SU-DHL-6 (cell line): ENCODE measurements at regions not wholly inside any gene's neighbourhood (a gene's known extent, or its start where the extent isn't known, plus 50 kb on each side); places are given as distances from the start of the nearest gene placed in this dataset.
"Not testable (repeated sequence)": the region's sequence is repeated elsewhere in the genome, so short reads cannot be mapped to it uniquely, and the experiment has no call there.

Experiments
- H2AFZ ChIP-seq: fragments of 200-600 bp; sonication (generic); 2 replicates; pipeline ENCODE4 v1.6.1; 2014; ENCODE audit warnings: low read depth, mild to moderate bottlenecking, moderate library complexity, mixed read lengths, antibody characterized with exemption, low read length; ENCODE audit not compliant: severe bottlenecking
- H3F3A ChIP-seq: fragments of 200-600 bp; shearing (Covaris generic); 2 replicates; pipeline ENCODE4 v1.6.0; 2016; ENCODE audit warnings: antibody characterized with exemption, mild to moderate bottlenecking; ENCODE audit not compliant: insufficient read depth
- H3K27ac ChIP-seq: fragments of 200-600 bp; sonication (generic); 2 replicates; pipeline ENCODE4 v1.5.1; 2016; ENCODE audit warnings: low read depth, mild to moderate bottlenecking, low read length, moderate library complexity, mixed read lengths
- H3K27me3 ChIP-seq: fragments of 200-600 bp; sonication (generic), shearing (Covaris generic); 2 replicates; pipeline ENCODE4 v1.6.0; 2014; ENCODE audit warnings: mild to moderate bottlenecking, low read length
- H3K36me3 ChIP-seq: fragments of 200-600 bp; sonication (generic); 2 replicates; pipeline ENCODE4 v1.6.1; 2014; ENCODE audit warnings: mild to moderate bottlenecking, low read length, mixed read lengths
- H3K4me2 ChIP-seq: fragments of 300-600, 200-600 bp; shearing (Covaris generic), sonication (generic); 2 replicates; pipeline ENCODE4 v1.6.0; 2014; ENCODE audit warnings: low read length, low read depth, mild to moderate bottlenecking; ENCODE audit not compliant: poor library complexity, severe bottlenecking
- H3K4me3 ChIP-seq: fragments of 200-600 bp; sonication (generic); 2 replicates; pipeline ENCODE4 v1.5.1; 2014; ENCODE audit warnings: antibody characterized with exemption, low read length, mild to moderate bottlenecking, mixed read lengths; ENCODE audit not compliant: insufficient read depth, poor library complexity, severe bottlenecking
- H3K79me2 ChIP-seq: fragments of 200-600 bp; sonication (generic); 2 replicates; pipeline ENCODE4 v1.6.1; 2014; ENCODE audit warnings: mild to moderate bottlenecking, low read length, moderate library complexity; ENCODE audit not compliant: insufficient read depth
- H3K9ac ChIP-seq: fragments of 200-600 bp; sonication (generic); 2 replicates; pipeline ENCODE4 v1.7.0; 2014; ENCODE audit warnings: mild to moderate bottlenecking, low read length
- H3K9me2 ChIP-seq: fragments of 200-600 bp; sonication (generic); replicated peaks from 2 replicates; pipeline ENCODE4 v1.6.1; 2014; ENCODE audit warnings: low read length; ENCODE audit not compliant: insufficient read depth
- H3K9me3 ChIP-seq: fragments of 200-600 bp; sonication (generic); 2 replicates; pipeline ENCODE4 v1.6.1; 2014; ENCODE audit warnings: low read length, mixed read lengths; ENCODE audit not compliant: insufficient read depth
- H4K20me1 ChIP-seq: fragments of 200-600 bp; sonication (generic); 2 replicates; pipeline ENCODE4 v1.6.1; 2014; ENCODE audit warnings: low read depth, mild to moderate bottlenecking, antibody characterized with exemption, low read length, moderate library complexity, mixed read lengths
- EZH2phosphoT487 ChIP-seq: fragments of 200-600 bp; sonication (generic), shearing (Covaris generic); conservative IDR thresholded peaks from 2 replicates; pipeline ENCODE4 v1.6.1; 2018; ENCODE audit warnings: mild to moderate bottlenecking, antibody characterized with exemption, low read length, moderate library complexity, mixed read lengths
- TF ChIP-seq, protein P1 (sequence below): fragments of 200-600 bp; sonication (generic); IDR thresholded peaks from one replicate; pipeline ENCODE4 v1.5.1; 2017; ENCODE audit warnings: antibody characterized with exemption, mild to moderate bottlenecking, low read length, moderate library complexity; ENCODE audit not compliant: insufficient read depth, poor library complexity, severe bottlenecking

DNA sequence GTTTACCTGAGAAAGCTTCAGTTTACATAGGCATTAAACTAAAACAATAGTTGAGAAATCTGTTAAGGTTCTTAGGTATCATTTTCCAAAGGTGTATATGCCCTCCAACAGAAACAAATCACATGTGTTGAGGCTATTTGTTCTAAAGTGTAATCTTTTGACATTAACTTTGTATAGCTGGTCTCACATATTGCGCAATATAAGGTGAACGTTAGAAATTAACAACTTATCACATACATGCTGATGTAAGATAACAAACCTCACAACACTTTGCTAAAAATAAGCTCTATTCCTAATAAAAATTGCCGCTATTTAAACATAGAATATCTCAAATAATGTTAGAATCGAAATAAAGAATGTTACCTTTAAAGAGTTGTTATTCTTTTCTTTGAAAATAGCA is 340.6 kb downstream of the SRGAP2C start:
- H3K27ac ChIP-seq, result no peak overlapping the region
- H3F3A ChIP-seq, result 0 out of 2 replicates have a peak, but pooled peaks cover 3% of the 10 kb centered on the region
- no peaks in the 10 kb centered on the region for H4K20me1 ChIP-seq
- no peaks in the 10 kb centered on the region for H3K9me2 ChIP-seq
- H3K9ac ChIP-seq, result no peak overlapping the region
- H3K79me2 ChIP-seq, result no peaks in the 10 kb centered on the region
- H3K4me2 ChIP-seq, result no peak overlapping the region
- no peaks in the 10 kb centered on the region for H3K9me3 ChIP-seq
- no peaks in the 10 kb centered on the region for H3K27me3 ChIP-seq
- no peaks in the 10 kb centered on the region for H3K36me3 ChIP-seq
- H2AFZ ChIP-seq, result no peak overlapping the region
- H3K4me3 ChIP-seq, result no peak overlapping the region
- TF ChIP-seq EZH2phosphoT487, result no peak
- TF ChIP-seq, protein P1, sequence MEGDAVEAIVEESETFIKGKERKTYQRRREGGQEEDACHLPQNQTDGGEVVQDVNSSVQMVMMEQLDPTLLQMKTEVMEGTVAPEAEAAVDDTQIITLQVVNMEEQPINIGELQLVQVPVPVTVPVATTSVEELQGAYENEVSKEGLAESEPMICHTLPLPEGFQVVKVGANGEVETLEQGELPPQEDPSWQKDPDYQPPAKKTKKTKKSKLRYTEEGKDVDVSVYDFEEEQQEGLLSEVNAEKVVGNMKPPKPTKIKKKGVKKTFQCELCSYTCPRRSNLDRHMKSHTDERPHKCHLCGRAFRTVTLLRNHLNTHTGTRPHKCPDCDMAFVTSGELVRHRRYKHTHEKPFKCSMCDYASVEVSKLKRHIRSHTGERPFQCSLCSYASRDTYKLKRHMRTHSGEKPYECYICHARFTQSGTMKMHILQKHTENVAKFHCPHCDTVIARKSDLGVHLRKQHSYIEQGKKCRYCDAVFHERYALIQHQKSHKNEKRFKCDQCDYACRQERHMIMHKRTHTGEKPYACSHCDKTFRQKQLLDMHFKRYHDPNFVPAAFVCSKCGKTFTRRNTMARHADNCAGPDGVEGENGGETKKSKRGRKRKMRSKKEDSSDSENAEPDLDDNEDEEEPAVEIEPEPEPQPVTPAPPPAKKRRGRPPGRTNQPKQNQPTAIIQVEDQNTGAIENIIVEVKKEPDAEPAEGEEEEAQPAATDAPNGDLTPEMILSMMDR, result no peak

DNA sequence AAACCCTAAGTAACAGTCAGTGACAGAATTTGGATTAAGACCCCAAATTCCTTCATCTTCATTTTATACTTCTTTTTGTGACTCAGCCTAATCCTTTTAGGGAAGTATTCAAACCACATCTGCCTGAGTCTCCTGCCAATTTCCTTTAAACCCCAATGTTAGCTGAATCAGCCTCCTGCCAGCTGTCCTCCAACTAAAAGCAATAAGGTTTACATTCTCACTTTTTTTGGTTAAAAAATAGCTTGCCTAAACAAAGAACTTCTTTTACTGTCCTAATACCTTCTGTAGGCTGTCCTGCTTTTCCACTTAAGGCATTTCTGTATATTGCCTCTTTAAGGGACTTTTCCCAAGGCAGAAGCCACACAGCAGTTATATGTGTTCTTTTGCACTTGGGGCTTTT is 344.2 kb downstream of the SRGAP2C start:
- not testable (repeated sequence) for H3K9ac ChIP-seq, H3K27me3 ChIP-seq, H3K36me3 ChIP-seq, H3K79me2 ChIP-seq, H3K4me2 ChIP-seq, H2AFZ ChIP-seq, H3K9me2 ChIP-seq, H3K27ac ChIP-seq, H3K4me3 ChIP-seq, H3K9me3 ChIP-seq, H3F3A ChIP-seq, H4K20me1 ChIP-seq

DNA sequence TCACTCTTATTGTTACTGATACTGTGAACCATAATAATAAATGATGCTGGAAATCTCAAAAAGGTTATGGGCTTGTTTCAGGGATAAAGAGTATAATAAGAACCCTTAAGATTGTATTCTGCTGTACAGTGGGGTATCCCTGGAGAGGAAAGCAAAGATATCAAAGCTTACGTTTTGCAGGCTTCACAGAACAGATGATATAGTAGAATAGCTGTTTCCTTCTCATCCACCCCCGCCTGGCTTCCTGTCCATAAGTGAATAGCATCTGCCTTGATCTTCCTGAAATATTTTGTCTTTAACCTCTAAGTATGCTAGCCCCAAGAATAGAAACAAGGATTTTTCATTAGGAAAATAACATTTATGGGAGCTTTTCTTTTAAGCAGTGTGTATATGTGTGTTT is 345.3 kb downstream of the SRGAP2C start:
- H3K27me3 ChIP-seq, H3K36me3 ChIP-seq, H3K9me2 ChIP-seq, H3K4me2 ChIP-seq, H3K9me3 ChIP-seq, H3K4me3 ChIP-seq, H3K9ac ChIP-seq, H2AFZ ChIP-seq, H3K79me2 ChIP-seq, H4K20me1 ChIP-seq, H3K27ac ChIP-seq, H3F3A ChIP-seq: not testable (repeated sequence)

DNA sequence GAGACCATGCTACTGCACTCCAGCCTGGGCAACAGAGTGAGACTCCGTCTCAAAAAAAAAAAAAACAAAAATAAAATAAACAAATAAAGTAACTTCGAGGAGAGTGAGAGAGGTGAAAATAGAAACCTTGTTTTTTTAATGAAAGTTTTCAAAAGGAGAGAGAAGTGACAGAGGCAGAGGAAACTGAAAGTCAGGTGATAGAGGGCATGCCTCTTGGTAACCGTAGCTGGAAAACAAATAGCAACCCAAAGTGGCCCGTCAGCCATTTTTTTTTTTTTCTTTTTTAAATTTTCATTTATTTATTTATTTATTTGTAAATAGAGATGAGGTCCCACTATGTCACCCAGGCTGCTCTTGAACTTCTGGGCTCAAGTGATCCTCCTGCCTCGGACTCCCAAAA is 347.0 kb downstream of the SRGAP2C start:
- not testable (repeated sequence) for H3K4me2 ChIP-seq, H2AFZ ChIP-seq

DNA sequence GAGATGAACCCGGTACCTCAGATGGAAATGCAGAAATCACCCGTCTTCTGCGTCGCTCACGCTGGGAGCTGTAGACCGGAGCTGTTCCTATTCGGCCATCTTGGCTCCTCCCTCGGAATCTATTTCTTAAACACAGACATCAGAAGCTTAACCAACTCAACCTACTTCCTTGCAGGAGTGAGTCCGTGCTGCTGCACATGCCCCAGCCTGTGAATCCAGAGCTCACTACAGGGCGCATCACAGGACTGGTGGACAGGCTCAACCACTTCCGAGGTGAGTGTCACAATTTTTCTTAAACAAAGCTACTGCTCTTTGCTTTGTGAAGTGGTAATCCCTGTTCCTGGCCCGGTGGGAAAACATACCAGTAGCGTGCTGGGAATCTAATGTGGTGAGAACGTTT is 353.4 kb downstream of the SRGAP2C start:
- H2AFZ ChIP-seq, H3K4me2 ChIP-seq, H3F3A ChIP-seq, H3K27ac ChIP-seq, H4K20me1 ChIP-seq, H3K9me3 ChIP-seq, H3K9me2 ChIP-seq, H3K9ac ChIP-seq, H3K79me2 ChIP-seq, H3K27me3 ChIP-seq, H3K36me3 ChIP-seq, H3K4me3 ChIP-seq: not testable (repeated sequence)

More for the DNA sequence above, 347.0 kb downstream of the SRGAP2C start:
- H3K9me2 ChIP-seq, H3K27ac ChIP-seq, H3K4me3 ChIP-seq, H3K9me3 ChIP-seq, H3K27me3 ChIP-seq, H3F3A ChIP-seq, H4K20me1 ChIP-seq, H3K79me2 ChIP-seq, H3K9ac ChIP-seq, H3K36me3 ChIP-seq: not testable (repeated sequence)
